GM03348 (cell line): ENCODE measurements at regions not wholly inside any gene's neighbourhood (a gene's known extent, or its start where the extent isn't known, plus 50 kb on each side); places are given as distances from the start of the nearest gene placed in this dataset.
"Not testable (repeated sequence)": the region's sequence is repeated elsewhere in the genome, so short reads cannot be mapped to it uniquely, and the experiment has no call there.

Experiments
- DNase-seq: peaks from one replicate; pipeline ENCODE4 v3.0.0; 2012; ENCODE audit warnings: low spot score

- no peak for DNase-seq
These were observed 408.3 kb upstream of the RGMB start for GRCh38 chr5:98365126-98365525.

DNA sequence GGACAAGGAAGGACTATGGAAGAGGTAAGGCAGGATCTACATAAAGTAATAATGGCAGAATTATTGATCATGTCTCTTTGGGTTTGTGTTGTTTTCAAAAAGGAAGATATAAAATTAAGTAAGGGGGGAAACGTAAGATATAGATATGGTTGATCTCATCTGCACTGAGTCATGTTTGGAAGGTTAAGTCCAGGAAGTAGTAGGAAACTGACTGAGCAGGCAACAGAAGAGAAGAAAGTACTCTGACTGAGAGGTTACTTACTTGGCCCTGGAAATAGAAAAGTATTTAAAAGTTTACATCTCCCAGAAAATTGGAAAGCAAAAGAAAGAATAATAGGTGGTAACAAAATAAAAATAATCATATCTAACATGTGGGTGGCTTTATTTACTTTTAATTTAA is 405.3 kb upstream of the RGMB start:
- DNase-seq, result no peak

- DNase-seq, result no peak
These were observed 401.1 kb upstream of the RGMB start for GRCh38 chr5:98372351-98372750.

DNA sequence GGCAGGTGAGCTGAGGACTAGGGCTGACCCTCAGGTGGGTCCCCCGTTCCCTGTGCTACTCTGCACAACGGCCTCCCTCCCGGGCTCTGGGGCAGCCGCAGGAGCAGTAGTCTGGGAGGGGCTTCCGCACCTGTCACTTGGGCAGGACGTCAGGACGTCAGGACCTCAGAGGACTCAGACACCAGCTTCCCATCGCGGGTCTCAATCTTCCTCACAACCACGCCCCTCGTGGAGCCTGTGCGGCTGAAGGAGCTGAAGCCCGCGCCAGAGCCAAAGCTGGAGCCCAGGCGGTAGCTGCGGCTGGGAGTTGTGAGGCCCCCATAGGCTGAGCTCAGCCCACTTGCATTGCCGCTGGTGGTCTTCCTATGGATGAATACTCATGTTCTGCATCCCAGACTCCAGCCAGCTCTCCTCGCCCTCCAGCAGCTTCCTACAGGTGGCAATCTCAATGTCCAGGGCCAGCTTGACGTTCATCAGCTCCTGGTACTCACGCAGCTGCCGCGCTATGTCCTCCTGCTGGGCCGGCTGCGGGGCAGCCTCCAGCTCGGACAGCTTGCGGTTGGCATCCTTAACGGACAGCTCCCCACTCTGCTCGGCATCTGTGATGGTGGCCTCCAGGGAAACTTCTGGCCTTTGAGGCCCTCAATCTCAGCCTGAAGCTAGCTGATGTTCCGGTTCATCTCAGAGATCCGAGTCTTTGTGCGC is 381.4 kb upstream of the RGMB start:
- no peak for DNase-seq

DNA sequence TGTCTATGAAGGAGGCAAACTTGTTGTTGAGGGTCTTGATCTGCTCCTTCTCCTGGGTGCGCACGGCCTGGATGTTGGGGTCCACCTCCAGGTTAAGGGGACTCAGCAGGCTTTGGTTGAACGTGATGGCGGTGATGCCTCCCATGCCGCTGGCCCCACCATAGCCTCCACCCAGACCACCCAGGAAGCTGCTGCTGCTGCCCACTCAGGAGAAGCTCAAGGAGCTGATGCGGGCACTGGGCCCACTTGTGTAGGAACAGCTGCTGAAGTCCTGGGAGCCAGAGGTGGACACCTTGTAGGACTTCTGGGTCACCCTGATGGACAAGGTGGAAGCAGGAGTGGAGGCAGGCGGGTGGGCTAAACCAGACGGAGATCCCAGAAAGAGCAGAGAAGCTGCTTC is 380.3 kb upstream of the RGMB start:
- DNase-seq, result not testable (repeated sequence)

DNA sequence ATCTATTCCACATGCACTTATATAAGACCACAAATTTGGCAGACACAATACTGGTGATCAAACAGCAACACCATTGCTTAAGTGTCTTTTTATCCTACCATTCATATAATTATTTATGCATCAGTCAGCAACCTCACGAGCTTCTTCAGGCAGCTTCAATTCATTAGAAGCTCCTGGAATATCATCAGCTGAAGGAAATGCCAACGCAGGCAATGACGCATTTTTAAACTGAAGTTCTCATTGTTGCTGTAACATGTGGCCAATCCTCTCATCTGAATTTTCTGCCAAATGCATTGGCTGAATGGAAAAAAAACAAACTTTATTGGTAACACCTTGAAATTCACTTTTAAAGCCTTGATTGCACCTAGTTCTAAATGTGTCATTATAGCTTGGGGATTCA is 376.4 kb upstream of the RGMB start:
- peak; percentile 57 for DNase-seq

DNA sequence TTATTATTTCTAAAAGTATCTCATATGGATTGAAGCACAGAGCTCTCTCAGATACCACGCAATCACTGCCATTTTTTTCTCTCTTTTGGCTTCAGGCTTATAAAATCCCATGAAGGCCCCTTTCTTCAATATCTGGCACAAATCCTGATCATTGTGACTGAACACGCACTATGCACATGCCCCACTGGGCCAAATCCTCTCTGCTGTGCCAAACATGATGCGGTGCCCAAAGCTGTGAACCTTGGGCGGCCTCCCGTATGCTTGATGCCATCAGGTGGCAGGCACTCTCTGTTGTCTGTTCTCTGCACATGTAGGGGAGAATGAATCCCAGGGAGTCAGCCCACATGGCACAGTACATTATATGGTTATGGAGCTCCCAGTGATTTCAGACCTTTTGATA is 375.0 kb upstream of the RGMB start:
- no peak for DNase-seq

- DNase-seq, result peak; percentile 39
These were observed 371.8 kb upstream of the RGMB start for GRCh38 chr5:98401656-98402055.

DNA sequence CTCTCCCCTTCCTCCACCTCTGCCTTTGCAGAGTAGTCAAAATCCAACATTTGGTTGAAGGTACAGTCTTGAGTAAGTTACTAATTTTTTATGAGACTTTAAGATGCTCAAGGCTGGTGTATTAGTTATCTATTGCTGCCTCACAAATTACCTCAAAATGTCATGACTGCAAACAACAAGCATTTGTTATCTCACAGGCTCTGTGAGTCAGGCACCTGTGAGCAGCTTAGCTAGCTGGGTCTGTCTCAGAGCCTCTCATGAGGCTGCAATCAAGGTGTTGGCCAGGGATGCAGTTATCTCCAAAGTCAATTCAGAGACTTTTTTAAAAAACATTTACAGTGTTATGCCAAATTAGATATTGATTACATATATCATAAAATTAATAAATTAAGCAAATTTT is 371.3 kb upstream of the RGMB start:
- no peak for DNase-seq

GRCh38 chr5:98403131-98403530 is 370.3 kb upstream of the RGMB start:
- no peak for DNase-seq

GRCh38 chr5:98414938-98415337 is 358.5 kb upstream of the RGMB start:
- DNase-seq, result peak; percentile 54

GRCh38 chr5:98415663-98416062 is 357.8 kb upstream of the RGMB start:
- DNase-seq, result no peak

- DNase-seq, result no peak
These were observed 356.9 kb upstream of the RGMB start for GRCh38 chr5:98416541-98416940.

GRCh38 chr5:98419825-98420224 is 353.6 kb upstream of the RGMB start:
- DNase-seq, result no peak

DNA sequence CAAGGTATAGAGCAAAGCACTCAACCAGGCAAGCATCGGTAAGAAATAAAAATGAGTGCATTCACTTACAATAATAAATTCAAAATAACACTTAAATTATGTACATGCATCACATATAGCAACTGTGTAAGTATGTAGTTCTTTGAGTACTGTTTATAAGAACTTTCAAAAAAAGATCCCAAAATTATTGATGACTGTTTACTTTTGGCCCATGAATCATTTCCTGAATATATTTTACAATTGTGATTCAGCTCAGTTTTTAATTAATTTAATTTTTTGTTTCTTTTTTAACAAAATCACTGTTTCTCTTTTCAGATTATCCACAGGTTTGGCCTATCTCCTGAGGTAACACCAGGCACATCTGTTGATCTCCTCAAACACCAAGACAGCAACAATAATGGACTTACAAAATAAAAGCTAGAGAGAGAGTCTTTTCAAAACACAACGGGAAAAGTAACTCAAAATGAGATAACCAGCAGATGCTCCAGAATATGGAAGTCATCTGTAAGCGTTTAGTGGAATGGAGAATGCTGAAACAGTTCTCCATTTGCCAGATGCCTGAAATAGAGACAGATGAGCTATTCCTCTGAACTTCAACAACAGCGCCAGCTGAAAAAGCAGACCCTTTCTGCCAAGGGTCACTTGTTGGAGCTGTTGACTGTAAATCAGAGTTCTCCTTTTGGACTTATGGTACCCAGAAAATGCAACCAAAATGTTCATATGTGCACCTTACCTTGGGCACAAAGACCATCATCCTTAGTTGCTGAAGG is 348.6 kb upstream of the RGMB start:
- DNase-seq, result peak; percentile 51

DNA sequence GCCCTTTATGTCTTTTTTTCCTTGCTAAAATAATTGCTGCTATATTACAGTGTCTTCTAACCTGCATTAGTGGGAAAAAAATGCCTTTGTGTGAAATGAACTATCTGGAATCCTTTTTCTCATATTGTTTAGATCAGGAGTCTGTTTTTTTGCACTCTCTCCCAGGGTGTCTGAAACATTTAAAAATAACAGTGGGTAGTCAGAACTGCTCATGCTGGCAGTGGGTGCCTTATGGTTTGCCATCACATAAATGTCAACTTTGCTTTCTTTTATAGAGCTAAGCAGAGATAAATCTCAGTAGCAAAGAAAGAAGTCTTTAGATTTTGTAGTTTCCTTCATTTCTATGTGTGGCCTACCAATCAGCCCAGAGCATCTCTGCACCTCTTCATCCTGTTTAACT is 347.8 kb upstream of the RGMB start:
- no peak for DNase-seq

GRCh38 chr5:98428806-98429205 is 344.7 kb upstream of the RGMB start:
- DNase-seq, result no peak

- no peak for DNase-seq
These were observed 341.1 kb upstream of the RGMB start for GRCh38 chr5:98432378-98432777.

GRCh38 chr5:98433022-98433421 is 340.4 kb upstream of the RGMB start:
- no peak for DNase-seq

DNA sequence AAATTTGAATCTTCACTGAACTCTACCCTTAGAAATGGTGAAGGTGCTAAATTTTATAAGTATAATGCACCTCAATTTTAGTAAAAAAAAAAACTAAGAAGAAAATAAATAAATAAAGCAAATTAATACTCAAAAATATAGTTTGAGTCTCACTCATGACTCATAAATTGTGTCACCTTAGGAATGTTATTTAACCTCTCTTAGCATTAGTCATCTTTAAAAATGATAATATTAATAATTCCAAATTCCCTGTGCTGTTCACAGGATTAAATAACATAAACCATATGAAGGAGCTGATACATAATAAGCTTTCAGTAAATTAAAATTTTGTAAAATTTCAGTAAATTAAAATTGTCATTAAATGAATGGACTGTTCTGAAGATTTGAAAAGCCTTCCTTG is 339.8 kb upstream of the RGMB start:
- DNase-seq, result peak; percentile 30

- no peak for DNase-seq
These were observed 336.8 kb upstream of the RGMB start for GRCh38 chr5:98436667-98437066.

- no peak for DNase-seq
These were observed 331.0 kb upstream of the RGMB start for GRCh38 chr5:98442448-98442847.

DNA sequence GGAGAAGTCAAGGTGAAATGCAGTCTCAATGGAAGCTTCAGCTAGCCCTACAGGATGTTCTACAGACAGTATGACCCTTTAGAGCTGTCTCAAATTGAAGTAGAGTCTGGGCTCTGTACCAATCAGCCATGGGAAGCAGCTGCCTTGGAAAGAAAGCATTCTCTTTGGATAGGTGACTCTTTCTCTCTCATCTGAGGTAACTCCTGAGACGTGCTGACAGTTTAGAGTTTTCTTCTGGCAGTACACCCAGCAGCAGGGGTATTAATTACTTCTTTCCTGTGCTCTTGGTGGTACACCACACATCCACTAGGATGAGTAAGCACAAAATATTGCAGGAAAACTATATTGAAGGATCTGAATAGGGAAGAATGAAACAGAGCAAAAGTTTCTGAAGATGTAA is 329.6 kb upstream of the RGMB start:
- no peak for DNase-seq

GRCh38 chr5:98453296-98453695 is 320.2 kb upstream of the RGMB start:
- no peak for DNase-seq
